PC-3 (cell line): ENCODE measurements at regions not wholly inside any gene's neighbourhood (a gene's known extent, or its start where the extent isn't known, plus 50 kb on each side); places are given as distances from the start of the nearest gene placed in this dataset.

ENCODE experiments used
- EZH2 ChIP-seq: fragments of 300-600 bp; sonication (generic); IDR thresholded peaks from one replicate; pipeline ENCODE4 v1.6.1; 2017; ENCODE audit warnings: antibody characterized with exemption, mild to moderate bottlenecking, low read length; ENCODE audit not compliant: unreplicated experiment
- EZH2phosphoT487 ChIP-seq: fragments of 300-600 bp; sonication (generic); IDR thresholded peaks from 2 replicates; pipeline ENCODE4 v1.6.1; 2018; ENCODE audit warnings: mild to moderate bottlenecking, antibody characterized with exemption, low read length, borderline replicate concordance
- TF ChIP-seq, protein P1 (sequence below): fragments of 300-600 bp; sonication (generic); conservative IDR thresholded peaks from 2 replicates; pipeline ENCODE4 v1.5.1; 2017; ENCODE audit warnings: antibody characterized with exemption, low read depth, mild to moderate bottlenecking, low read length

DNA sequence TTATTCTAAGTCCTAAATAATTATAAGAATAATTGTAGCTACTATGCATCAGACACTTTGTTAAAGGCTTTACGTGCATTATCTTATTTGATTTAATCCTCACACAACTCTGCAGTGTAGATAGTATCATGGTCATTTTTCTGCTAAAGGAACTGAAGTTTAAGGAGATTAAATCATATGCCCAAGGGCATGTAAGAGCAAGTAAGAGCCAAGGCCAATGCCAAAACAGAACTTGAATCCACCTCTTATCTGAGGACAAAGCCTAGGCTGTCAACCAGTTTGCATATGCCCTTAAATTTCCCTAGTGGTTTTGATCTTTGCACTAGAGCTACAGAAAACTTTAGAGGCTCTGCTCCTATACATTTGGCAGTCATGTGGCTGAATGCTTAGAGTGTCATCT, 65.6 kb upstream of the OR5AK2 start:
- TF ChIP-seq, protein P1, sequence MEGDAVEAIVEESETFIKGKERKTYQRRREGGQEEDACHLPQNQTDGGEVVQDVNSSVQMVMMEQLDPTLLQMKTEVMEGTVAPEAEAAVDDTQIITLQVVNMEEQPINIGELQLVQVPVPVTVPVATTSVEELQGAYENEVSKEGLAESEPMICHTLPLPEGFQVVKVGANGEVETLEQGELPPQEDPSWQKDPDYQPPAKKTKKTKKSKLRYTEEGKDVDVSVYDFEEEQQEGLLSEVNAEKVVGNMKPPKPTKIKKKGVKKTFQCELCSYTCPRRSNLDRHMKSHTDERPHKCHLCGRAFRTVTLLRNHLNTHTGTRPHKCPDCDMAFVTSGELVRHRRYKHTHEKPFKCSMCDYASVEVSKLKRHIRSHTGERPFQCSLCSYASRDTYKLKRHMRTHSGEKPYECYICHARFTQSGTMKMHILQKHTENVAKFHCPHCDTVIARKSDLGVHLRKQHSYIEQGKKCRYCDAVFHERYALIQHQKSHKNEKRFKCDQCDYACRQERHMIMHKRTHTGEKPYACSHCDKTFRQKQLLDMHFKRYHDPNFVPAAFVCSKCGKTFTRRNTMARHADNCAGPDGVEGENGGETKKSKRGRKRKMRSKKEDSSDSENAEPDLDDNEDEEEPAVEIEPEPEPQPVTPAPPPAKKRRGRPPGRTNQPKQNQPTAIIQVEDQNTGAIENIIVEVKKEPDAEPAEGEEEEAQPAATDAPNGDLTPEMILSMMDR = no peak
- TF ChIP-seq EZH2 (no peak), EZH2phosphoT487 (no peak)
